ENCODE measurements at regions not wholly inside any gene's neighbourhood (a gene's known extent, or its start where the extent isn't known, plus 50 kb on each side); places are given as distances from the start of the nearest gene placed in this dataset.

- H3K4me3 ChIP-seq (ENCODE audit: low read depth, low read length) = no peak overlapping the region
- no peak for DNase-seq (ENCODE audit: low read depth)
- TF ChIP-seq CTCF (IDR thresholded peaks at IDR 0.05; ENCODE audit: control insufficient read depth, extremely low read depth, insufficient read depth) = no peak
Measured at GRCh38 chr21:35585155-35585554, 475.2 kb downstream of the SETD4 start.

GRCh38 chr21:35583566-35584216 lies 476.6 kb downstream of the SETD4 start:
- no peak for TF ChIP-seq CTCF (IDR thresholded peaks at IDR 0.05; ENCODE audit: control insufficient read depth, extremely low read depth, insufficient read depth)
- no peak overlapping the region for H3K4me3 ChIP-seq (ENCODE audit: low read depth, low read length)
- DNase-seq (ENCODE audit: low read depth) = no peak

GRCh38 chr21:35582731-35583130 lies 477.6 kb downstream of the SETD4 start:
- H3K4me3 ChIP-seq (ENCODE audit: low read depth, low read length) = no peak overlapping the region
- DNase-seq (ENCODE audit: low read depth) = no peak
- no peak for TF ChIP-seq CTCF (IDR thresholded peaks at IDR 0.05; ENCODE audit: control insufficient read depth, extremely low read depth, insufficient read depth)

- no peak for DNase-seq (ENCODE audit: low read depth)
- TF ChIP-seq CTCF (IDR thresholded peaks at IDR 0.05; ENCODE audit: control insufficient read depth, extremely low read depth, insufficient read depth) = no peak
- no peak overlapping the region for H3K4me3 ChIP-seq (ENCODE audit: low read depth, low read length)
Measured at GRCh38 chr21:35581640-35582039, 478.7 kb downstream of the SETD4 start.

- no peak for TF ChIP-seq CTCF (IDR thresholded peaks at IDR 0.05; ENCODE audit: control insufficient read depth, extremely low read depth, insufficient read depth)
- no peak for DNase-seq (ENCODE audit: low read depth)
- no peak overlapping the region for H3K4me3 ChIP-seq (ENCODE audit: low read depth, low read length)
Measured at GRCh38 chr21:35579520-35580293, 480.6 kb downstream of the SETD4 start.

- no peak overlapping the region for H3K4me3 ChIP-seq (ENCODE audit: low read depth, low read length)
- no peak for DNase-seq (ENCODE audit: low read depth)
- no peak for TF ChIP-seq CTCF (IDR thresholded peaks at IDR 0.05; ENCODE audit: control insufficient read depth, extremely low read depth, insufficient read depth)
Measured at GRCh38 chr21:35578831-35579471, 481.4 kb downstream of the SETD4 start.
